Dendritic cell treated with granulocyte-macrophage colony-stimulating factor and Interleukin-4, amounts not matched to agents 40 ng/mL and 50 ng/mL, for 4 days (primary cell): ENCODE measurements at regions not wholly inside any gene's neighbourhood (a gene's known extent, or its start where the extent isn't known, plus 50 kb on each side); places are given as distances from the start of the nearest gene placed in this dataset.

ENCODE experiments used
- H3K27ac Mint-ChIP-seq: one replicate; pipeline ENCODE4 v1.8.0; 2022; ENCODE audit warnings: mild to moderate bottlenecking, mixed read lengths
- H3K27me3 Mint-ChIP-seq: one replicate; pipeline ENCODE4 v1.8.0; 2022; ENCODE audit warnings: mild to moderate bottlenecking, mixed read lengths
- H3K36me3 Mint-ChIP-seq: one replicate; pipeline ENCODE4 v1.8.0; 2022; ENCODE audit warnings: low read depth, mixed read lengths
- H3K4me1 Mint-ChIP-seq: one replicate; pipeline ENCODE4 v1.8.0; 2022; ENCODE audit warnings: low read depth, mixed read lengths
- H3K4me3 Mint-ChIP-seq: one replicate; pipeline ENCODE4 v1.8.0; 2022; ENCODE audit warnings: mild to moderate bottlenecking, moderate library complexity, mixed read lengths
- H3K9me3 Mint-ChIP-seq: one replicate; pipeline ENCODE4 v1.8.0; 2022; ENCODE audit warnings: mixed read lengths
- intact Hi-C: fragments of 100-400 bp; cut with micrococcal nuclease; formaldehyde crosslinking; loops from one replicate; pipeline ENCODE4 v1.15.0; 2022

GRCh38 chr2:18482666-18483065, 77.8 kb downstream of the RDH14 start:
- no peaks in the 10 kb centered on the region for H3K27me3 Mint-ChIP-seq
- H3K27ac Mint-ChIP-seq: no peak overlapping the region
- H3K9me3 Mint-ChIP-seq: no peaks in the 10 kb centered on the region
- no peaks in the 10 kb centered on the region for H3K36me3 Mint-ChIP-seq
- intact Hi-C loops: no loop called here
- no peaks in the 10 kb centered on the region for H3K4me1 Mint-ChIP-seq
- H3K4me3 Mint-ChIP-seq: no peak overlapping the region

- no peaks in the 10 kb centered on the region for H3K4me1 Mint-ChIP-seq
- H3K36me3 Mint-ChIP-seq: no peaks in the 10 kb centered on the region
- H3K27ac Mint-ChIP-seq: no peak overlapping the region
- H3K9me3 Mint-ChIP-seq: no peaks in the 10 kb centered on the region
- H3K4me3 Mint-ChIP-seq: no peak overlapping the region
- H3K27me3 Mint-ChIP-seq: no peaks in the 10 kb centered on the region
- intact Hi-C loops: no loop called here
Observed at GRCh38 chr2:18479947-18480369, 80.5 kb downstream of the RDH14 start.

- Mint-ChIP-seq H3K9me3 (no peaks in the 10 kb centered on the region), H3K27ac (no peak overlapping the region), H3K4me1 (no peaks in the 10 kb centered on the region), H3K36me3 (no peaks in the 10 kb centered on the region), H3K4me3 (no peak overlapping the region), H3K27me3 (no peaks in the 10 kb centered on the region)
- intact Hi-C loops: no loop called here
Observed at GRCh38 chr2:18477293-18477692, 83.2 kb downstream of the RDH14 start.

DNA sequence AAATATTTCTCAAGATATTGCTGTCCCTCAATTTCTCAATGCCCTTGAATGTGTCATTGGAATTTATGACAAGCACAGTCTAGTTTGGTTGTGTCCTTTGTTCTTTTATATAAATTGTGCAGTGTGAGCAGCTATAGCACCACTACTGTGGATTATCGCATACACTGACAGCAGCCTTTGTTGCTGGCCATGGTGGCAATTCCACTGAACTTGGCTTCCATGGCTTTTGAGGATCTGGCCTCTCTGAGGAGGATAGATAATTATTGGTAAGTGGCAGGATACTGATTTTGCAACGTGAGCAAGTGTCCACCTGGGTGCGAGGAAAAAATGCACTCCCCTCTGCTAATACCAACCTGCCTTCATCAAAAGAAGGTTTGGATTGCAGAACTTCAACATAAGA, 84.0 kb downstream of the RDH14 start:
- Mint-ChIP-seq H3K27me3 (no peaks in the 10 kb centered on the region), H3K9me3 (no peaks in the 10 kb centered on the region), H3K4me1 (no peaks in the 10 kb centered on the region), H3K36me3 (no peaks in the 10 kb centered on the region), H3K4me3 (no peak overlapping the region), H3K27ac (no peak overlapping the region)
- intact Hi-C loops: no loop called here

DNA sequence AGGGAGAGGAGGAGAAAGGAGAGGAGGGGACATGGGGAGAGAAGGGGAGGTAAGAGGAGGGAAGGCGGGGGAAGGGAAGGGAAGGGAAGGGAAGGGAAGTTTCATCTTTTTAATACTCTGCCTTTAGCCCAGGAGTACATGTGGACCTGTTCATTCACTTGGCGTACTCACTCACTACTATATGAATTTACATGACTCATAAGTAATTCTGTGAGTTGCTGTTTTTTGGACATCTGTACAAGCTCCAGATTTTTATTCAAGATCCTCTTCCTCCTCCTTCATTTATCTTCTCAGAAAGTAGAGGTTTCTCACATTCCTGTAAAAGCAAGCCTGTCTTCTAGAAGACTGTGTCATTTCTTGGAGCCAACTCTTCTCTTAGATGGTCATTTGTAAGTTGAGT, 84.6 kb downstream of the RDH14 start:
- no peak overlapping the region for H3K27ac Mint-ChIP-seq
- no peaks in the 10 kb centered on the region for H3K27me3 Mint-ChIP-seq
- no peaks in the 10 kb centered on the region for H3K36me3 Mint-ChIP-seq
- no peaks in the 10 kb centered on the region for H3K9me3 Mint-ChIP-seq
- no peak overlapping the region for H3K4me3 Mint-ChIP-seq
- H3K4me1 Mint-ChIP-seq: no peaks in the 10 kb centered on the region
- intact Hi-C loops: no loop called here

- no peak overlapping the region for H3K4me3 Mint-ChIP-seq
- no peaks in the 10 kb centered on the region for H3K9me3 Mint-ChIP-seq
- no peak overlapping the region for H3K27ac Mint-ChIP-seq
- intact Hi-C loops: no loop called here
- H3K36me3 Mint-ChIP-seq: no peaks in the 10 kb centered on the region
- no peaks in the 10 kb centered on the region for H3K27me3 Mint-ChIP-seq
- no peaks in the 10 kb centered on the region for H3K4me1 Mint-ChIP-seq
Observed at GRCh38 chr2:18474700-18475099, 85.8 kb downstream of the RDH14 start.

- intact Hi-C loops: no loop called here
- no peak overlapping the region for H3K27ac Mint-ChIP-seq
- H3K4me1 Mint-ChIP-seq: no peaks in the 10 kb centered on the region
- H3K27me3 Mint-ChIP-seq: no peaks in the 10 kb centered on the region
- no peaks in the 10 kb centered on the region for H3K36me3 Mint-ChIP-seq
- H3K9me3 Mint-ChIP-seq: no peaks in the 10 kb centered on the region
- H3K4me3 Mint-ChIP-seq: no peak overlapping the region
Observed at GRCh38 chr2:18473241-18474181, 86.9 kb downstream of the RDH14 start.

DNA sequence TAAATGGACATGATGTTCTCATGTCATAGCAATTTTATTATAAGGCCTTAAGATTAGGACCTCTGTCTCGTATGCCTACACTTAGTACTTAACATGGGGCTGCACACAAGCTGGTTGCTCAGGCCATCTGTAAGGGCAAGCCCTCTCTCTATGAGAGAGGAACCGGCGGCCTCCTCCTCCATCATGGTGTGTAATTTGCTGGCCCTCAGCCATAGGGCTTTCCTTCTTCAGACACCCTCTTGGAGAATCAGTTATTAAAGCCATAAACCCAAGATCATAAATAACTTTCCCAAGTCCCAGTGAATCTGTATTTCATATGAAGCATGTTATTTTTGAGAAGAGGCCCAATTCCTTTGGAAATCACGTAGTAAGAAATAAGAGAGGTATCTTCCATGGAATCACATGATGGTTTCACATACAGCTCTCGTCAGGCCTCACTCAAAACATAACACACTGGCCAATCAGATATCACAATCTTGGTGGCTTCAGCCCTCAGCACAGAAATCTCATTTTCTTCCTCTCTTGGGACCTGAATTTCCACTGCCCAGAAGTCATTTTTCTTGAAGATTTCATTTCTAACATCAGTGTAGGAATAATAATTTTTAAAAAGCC, 92.6 kb downstream of the RDH14 start:
- no peaks in the 10 kb centered on the region for H3K4me1 Mint-ChIP-seq
- intact Hi-C loops: no loop called here
- no peaks in the 10 kb centered on the region for H3K36me3 Mint-ChIP-seq

DNA sequence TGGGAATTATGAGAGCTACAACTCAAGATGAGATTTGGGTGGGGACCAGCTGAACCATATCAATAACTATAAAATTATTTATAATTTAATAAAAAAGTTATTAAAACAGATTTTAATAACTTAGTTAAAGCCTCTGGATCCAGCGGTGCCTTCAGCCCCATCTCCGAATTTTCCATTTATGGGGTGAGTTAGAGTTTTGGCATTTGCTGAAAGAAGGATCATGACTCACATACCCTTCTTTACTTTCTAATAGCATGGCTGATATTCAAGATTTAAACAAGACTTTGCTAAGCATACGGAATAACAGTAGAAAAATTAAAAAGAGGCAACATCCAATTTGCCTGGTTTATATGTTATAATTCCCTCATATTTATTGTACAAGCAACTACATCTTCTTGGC, 94.5 kb downstream of the RDH14 start:
- Mint-ChIP-seq H3K27ac (no peak overlapping the region), H3K27me3 (no peaks in the 10 kb centered on the region), H3K9me3 (peaks cover 9% of the 10 kb centered on the region), H3K4me1 (no peaks in the 10 kb centered on the region), H3K4me3 (no peak overlapping the region), H3K36me3 (no peaks in the 10 kb centered on the region)
- intact Hi-C loops: no loop called here

More for the DNA sequence above, 92.6 kb downstream of the RDH14 start:
- no peak overlapping the region for H3K27ac Mint-ChIP-seq
- no peak overlapping the region for H3K4me3 Mint-ChIP-seq
- H3K27me3 Mint-ChIP-seq: no peaks in the 10 kb centered on the region
- peaks cover 4% of the 10 kb centered on the region for H3K9me3 Mint-ChIP-seq

GRCh38 chr2:18464913-18465312, 95.5 kb downstream of the RDH14 start:
- Mint-ChIP-seq H3K27ac (no peak overlapping the region), H3K36me3 (no peaks in the 10 kb centered on the region), H3K27me3 (no peaks in the 10 kb centered on the region), H3K9me3 (peaks cover 9% of the 10 kb centered on the region), H3K4me1 (no peaks in the 10 kb centered on the region), H3K4me3 (no peak overlapping the region)
- intact Hi-C loops: no loop called here

DNA sequence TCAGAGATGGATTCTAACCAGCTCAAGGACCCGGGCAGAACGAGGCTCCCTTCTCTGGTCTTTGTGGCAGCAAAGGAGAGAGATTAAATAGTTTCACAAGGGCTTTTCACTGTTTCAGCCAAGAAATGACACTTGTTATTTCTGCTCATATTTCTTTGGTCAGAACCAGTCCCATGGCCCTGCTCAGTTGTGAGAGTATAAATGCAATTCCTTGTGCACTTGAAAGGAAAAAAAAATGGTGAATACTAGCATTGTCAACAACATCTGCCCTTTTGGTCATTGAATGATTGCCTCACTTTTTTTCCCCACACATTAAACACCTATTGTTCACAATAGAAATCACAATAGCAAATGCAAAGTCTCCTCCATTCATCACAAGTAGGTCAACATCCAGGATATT, 104.4 kb downstream of the RDH14 start:
- Mint-ChIP-seq H3K36me3 (no peaks in the 10 kb centered on the region), H3K4me1 (no peaks in the 10 kb centered on the region), H3K4me3 (no peak overlapping the region), H3K9me3 (no peaks in the 10 kb centered on the region), H3K27ac (no peak overlapping the region), H3K27me3 (no peaks in the 10 kb centered on the region)
- intact Hi-C loops: no loop called here

DNA sequence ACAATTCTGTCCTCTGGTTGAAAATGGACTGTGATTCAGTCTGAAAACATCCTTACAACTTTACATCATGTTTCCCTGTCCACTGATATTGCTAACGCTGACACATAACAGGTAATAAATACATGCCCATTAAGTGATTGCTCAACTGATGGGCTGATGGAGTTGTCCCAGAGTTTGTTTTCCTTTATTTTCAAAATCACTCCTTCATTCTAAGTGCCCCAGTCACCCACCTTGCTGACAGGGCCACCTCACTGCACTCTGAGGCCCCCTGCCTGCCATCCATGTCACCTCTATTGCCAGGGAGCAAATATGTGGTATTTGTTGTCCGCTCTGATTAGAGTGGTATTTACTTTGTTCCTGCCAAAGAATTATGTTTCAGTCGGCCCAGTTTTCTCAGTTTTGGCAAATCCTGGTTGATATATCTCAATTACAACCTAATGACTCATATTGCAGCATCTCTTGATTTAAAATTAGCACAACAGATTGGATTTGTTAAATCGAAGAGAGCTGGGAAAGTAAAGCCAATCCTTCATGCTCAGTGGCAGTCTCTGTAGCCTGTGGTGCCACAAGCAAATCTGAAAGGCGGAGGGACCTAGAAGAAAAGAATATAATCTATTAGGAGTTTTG, 105.1 kb downstream of the RDH14 start:
- Mint-ChIP-seq H3K4me3 (no peak overlapping the region), H3K27me3 (no peaks in the 10 kb centered on the region), H3K36me3 (no peaks in the 10 kb centered on the region), H3K27ac (no peak overlapping the region), H3K9me3 (no peaks in the 10 kb centered on the region), H3K4me1 (no peaks in the 10 kb centered on the region)
- intact Hi-C loops: no loop called here

DNA sequence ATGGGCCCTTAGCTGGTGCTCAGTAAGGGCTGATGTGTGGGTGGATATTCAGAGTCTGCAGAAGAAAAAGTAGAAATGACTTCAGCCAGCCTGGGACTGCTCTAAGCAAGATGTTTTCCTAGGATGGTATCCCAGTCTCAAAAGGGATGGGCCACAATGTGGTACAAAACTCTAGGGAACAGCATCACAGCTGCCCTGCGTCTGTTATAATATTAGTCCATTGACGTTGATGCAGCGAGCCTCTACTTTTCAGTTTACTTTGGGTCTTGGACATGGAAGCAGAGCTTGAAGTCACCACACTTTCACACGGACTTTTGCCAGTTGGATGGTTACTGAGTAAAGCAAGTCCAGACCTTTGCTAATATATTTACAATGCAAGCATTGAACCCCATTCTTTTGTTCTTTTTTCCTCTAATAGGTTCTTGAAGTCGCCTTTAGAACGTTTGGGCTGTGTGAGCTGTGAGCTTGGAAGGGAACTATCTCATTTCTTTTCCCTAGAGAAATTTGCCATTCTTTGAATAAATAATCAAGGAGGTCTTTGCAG, 105.7 kb downstream of the RDH14 start:
- no peak overlapping the region for H3K27ac Mint-ChIP-seq
- H3K4me1 Mint-ChIP-seq: no peaks in the 10 kb centered on the region
- H3K9me3 Mint-ChIP-seq: no peaks in the 10 kb centered on the region
- no peaks in the 10 kb centered on the region for H3K36me3 Mint-ChIP-seq
- H3K27me3 Mint-ChIP-seq: no peaks in the 10 kb centered on the region
- no peak overlapping the region for H3K4me3 Mint-ChIP-seq
- intact Hi-C loops: no loop called here

DNA sequence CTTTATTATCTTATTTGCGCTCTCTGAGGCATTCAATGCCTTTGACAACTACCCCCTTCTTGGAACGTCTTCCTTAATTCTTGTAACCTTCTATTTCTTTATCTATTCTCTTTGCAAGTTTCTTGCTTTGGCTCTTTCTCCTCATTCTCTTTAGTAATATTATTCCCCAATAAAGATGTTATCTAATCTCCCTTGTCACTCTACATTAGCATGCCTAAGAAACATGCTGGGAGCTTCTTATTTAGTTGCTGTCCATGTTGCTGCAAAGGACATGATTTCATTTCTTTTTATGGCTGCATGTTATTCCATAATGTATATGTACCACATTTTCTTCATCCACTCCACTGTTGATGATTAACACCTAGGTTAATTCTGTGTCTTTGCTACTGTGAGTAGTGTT, 113.7 kb downstream of the RDH14 start:
- intact Hi-C loops: no loop called here
- peaks cover 2% of the 10 kb centered on the region for H3K27me3 Mint-ChIP-seq
- no peaks in the 10 kb centered on the region for H3K36me3 Mint-ChIP-seq
- H3K27ac Mint-ChIP-seq: no peak overlapping the region
- H3K9me3 Mint-ChIP-seq: no peaks in the 10 kb centered on the region
- no peak overlapping the region for H3K4me3 Mint-ChIP-seq
- H3K4me1 Mint-ChIP-seq: no peaks in the 10 kb centered on the region
